ENCODE measurements at regions not wholly inside any gene's neighbourhood (a gene's known extent, or its start where the extent isn't known, plus 50 kb on each side); places are given as distances from the start of the nearest gene placed in this dataset.

- no peaks in the 10 kb centered on the region for H3K4me1 ChIP-seq (ENCODE audit: insufficient read depth, low read length)
- no peaks in the 10 kb centered on the region for H3K36me3 ChIP-seq (ENCODE audit: insufficient read depth, low read length)
- H2AFZ ChIP-seq (ENCODE audit: low read length): no peak overlapping the region
- no peaks in the 10 kb centered on the region for H3K79me2 ChIP-seq (ENCODE audit: insufficient read depth, low read length)
- no peak for DNase-seq (ENCODE audit: insufficient read length, low spot score, missing footprints)
- no peak overlapping the region for H3K4me3 ChIP-seq (ENCODE audit: insufficient read depth, low read length)
- no peaks in the 10 kb centered on the region for H3K9me3 ChIP-seq (ENCODE audit: low read depth, low read length)
- no peaks in the 10 kb centered on the region for H4K20me1 ChIP-seq (ENCODE audit: insufficient read depth, low read length)
- TF ChIP-seq CTCF (IDR thresholded peaks at IDR 0.05; ENCODE audit: extremely low read depth, low read depth, low read length): no peak
- H3K27me3 ChIP-seq (ENCODE audit: insufficient read depth, low read length): no peaks in the 10 kb centered on the region
- no peak overlapping the region for H3K27ac ChIP-seq (ENCODE audit: low read depth, low read length)
- no peak overlapping the region for H3K4me2 ChIP-seq (ENCODE audit: insufficient read depth, low read length)
Observed at GRCh38 chr11:98155696-98156095, 865.1 kb upstream of the CNTN5 start.

GRCh38 chr11:98177925-98178324 is 842.8 kb upstream of the CNTN5 start:
- no peak overlapping the region for H2AFZ ChIP-seq (ENCODE audit: low read length)
- H3K9me3 ChIP-seq (ENCODE audit: low read depth, low read length): no peaks in the 10 kb centered on the region
- H3K36me3 ChIP-seq (ENCODE audit: insufficient read depth, low read length): no peaks in the 10 kb centered on the region
- no peaks in the 10 kb centered on the region for H3K27me3 ChIP-seq (ENCODE audit: insufficient read depth, low read length)
- DNase-seq (ENCODE audit: insufficient read length, low spot score, missing footprints): no peak
- no peaks in the 10 kb centered on the region for H4K20me1 ChIP-seq (ENCODE audit: insufficient read depth, low read length)
- no peak for TF ChIP-seq CTCF (IDR thresholded peaks at IDR 0.05; ENCODE audit: extremely low read depth, low read depth, low read length)
- H3K4me1 ChIP-seq (ENCODE audit: insufficient read depth, low read length): no peaks in the 10 kb centered on the region
- no peak overlapping the region for H3K27ac ChIP-seq (ENCODE audit: low read depth, low read length)
- H3K4me2 ChIP-seq (ENCODE audit: insufficient read depth, low read length): no peak overlapping the region
- no peak overlapping the region for H3K4me3 ChIP-seq (ENCODE audit: insufficient read depth, low read length)
- H3K79me2 ChIP-seq (ENCODE audit: insufficient read depth, low read length): no peaks in the 10 kb centered on the region

- Histone ChIP-seq H3K79me2 (ENCODE audit: insufficient read depth, low read length) (no peaks in the 10 kb centered on the region), H3K4me2 (ENCODE audit: insufficient read depth, low read length) (no peak overlapping the region), H2AFZ (ENCODE audit: low read length) (no peak overlapping the region), H3K27ac (ENCODE audit: low read depth, low read length) (no peak overlapping the region), H3K36me3 (ENCODE audit: insufficient read depth, low read length) (no peaks in the 10 kb centered on the region), H4K20me1 (ENCODE audit: insufficient read depth, low read length) (no peaks in the 10 kb centered on the region), H3K9me3 (ENCODE audit: low read depth, low read length) (no peaks in the 10 kb centered on the region), H3K27me3 (ENCODE audit: insufficient read depth, low read length) (no peaks in the 10 kb centered on the region), H3K4me3 (ENCODE audit: insufficient read depth, low read length) (no peak overlapping the region), H3K4me1 (ENCODE audit: insufficient read depth, low read length) (no peaks in the 10 kb centered on the region)
- no peak for DNase-seq (ENCODE audit: insufficient read length, low spot score, missing footprints)
- TF ChIP-seq CTCF (IDR thresholded peaks at IDR 0.05; ENCODE audit: extremely low read depth, low read depth, low read length): no peak
Observed at GRCh38 chr11:98180511-98180910, 840.2 kb upstream of the CNTN5 start.

GRCh38 chr11:98180921-98181320 is 839.8 kb upstream of the CNTN5 start:
- Histone ChIP-seq H3K27ac (ENCODE audit: low read depth, low read length) (no peak overlapping the region), H3K4me2 (ENCODE audit: insufficient read depth, low read length) (no peak overlapping the region), H3K9me3 (ENCODE audit: low read depth, low read length) (no peaks in the 10 kb centered on the region), H3K27me3 (ENCODE audit: insufficient read depth, low read length) (no peaks in the 10 kb centered on the region), H4K20me1 (ENCODE audit: insufficient read depth, low read length) (no peaks in the 10 kb centered on the region), H3K36me3 (ENCODE audit: insufficient read depth, low read length) (no peaks in the 10 kb centered on the region), H3K79me2 (ENCODE audit: insufficient read depth, low read length) (no peaks in the 10 kb centered on the region), H3K4me3 (ENCODE audit: insufficient read depth, low read length) (no peak overlapping the region), H2AFZ (ENCODE audit: low read length) (no peak overlapping the region), H3K4me1 (ENCODE audit: insufficient read depth, low read length) (no peaks in the 10 kb centered on the region)
- no peak for DNase-seq (ENCODE audit: insufficient read length, low spot score, missing footprints)
- no peak for TF ChIP-seq CTCF (IDR thresholded peaks at IDR 0.05; ENCODE audit: extremely low read depth, low read depth, low read length)

Measured in osteoblast (primary cell).